Activated naive CD4-positive, alpha-beta T cell treated with anti-CD3 and anti-CD28 coated beads for 36 hours (primary cell): ENCODE measurements at regions not wholly inside any gene's neighbourhood (a gene's known extent, or its start where the extent isn't known, plus 50 kb on each side); places are given as distances from the start of the nearest gene placed in this dataset.
"Not testable (repeated sequence)": the region's sequence is repeated elsewhere in the genome, so short reads cannot be mapped to it uniquely, and the experiment has no call there.

ENCODE experiments used
- CTCF ChIA-PET: fragments of 350-600 bp; sonication (Branson Sonifier 250); formaldehyde crosslinking; loops from one replicate; lab custom pipeline; 2021; ENCODE audit warnings: antibody characterized with exemption; lab: Charles Lee
- DNase-seq: peaks from one replicate; pipeline ENCODE4 v3.0.0-alpha.2; 2020
- H3K27ac Mint-ChIP-seq: one replicate; pipeline ENCODE4 v1.8.0; 2021; ENCODE audit warnings: mild to moderate bottlenecking, mixed read lengths
- H3K27me3 Mint-ChIP-seq: one replicate; pipeline ENCODE4 v1.8.0; 2021; ENCODE audit warnings: low read depth, mixed read lengths
- H3K36me3 Mint-ChIP-seq: one replicate; pipeline ENCODE4 v1.8.0; 2021; ENCODE audit warnings: low read depth, mixed read lengths
- H3K4me1 Mint-ChIP-seq: one replicate; pipeline ENCODE4 v1.8.0; 2021; ENCODE audit warnings: low read depth, mixed read lengths
- H3K4me3 Mint-ChIP-seq: one replicate; pipeline ENCODE4 v1.8.0; 2021; ENCODE audit warnings: mild to moderate bottlenecking, moderate library complexity, mixed read lengths
- H3K9me3 Mint-ChIP-seq: one replicate; pipeline ENCODE4 v1.8.0; 2021; ENCODE audit warnings: mixed read lengths
- intact Hi-C: fragments of 100-400 bp; cut with micrococcal nuclease; formaldehyde crosslinking; loops from one replicate; pipeline ENCODE4 v1.15.1; 2023

DNA sequence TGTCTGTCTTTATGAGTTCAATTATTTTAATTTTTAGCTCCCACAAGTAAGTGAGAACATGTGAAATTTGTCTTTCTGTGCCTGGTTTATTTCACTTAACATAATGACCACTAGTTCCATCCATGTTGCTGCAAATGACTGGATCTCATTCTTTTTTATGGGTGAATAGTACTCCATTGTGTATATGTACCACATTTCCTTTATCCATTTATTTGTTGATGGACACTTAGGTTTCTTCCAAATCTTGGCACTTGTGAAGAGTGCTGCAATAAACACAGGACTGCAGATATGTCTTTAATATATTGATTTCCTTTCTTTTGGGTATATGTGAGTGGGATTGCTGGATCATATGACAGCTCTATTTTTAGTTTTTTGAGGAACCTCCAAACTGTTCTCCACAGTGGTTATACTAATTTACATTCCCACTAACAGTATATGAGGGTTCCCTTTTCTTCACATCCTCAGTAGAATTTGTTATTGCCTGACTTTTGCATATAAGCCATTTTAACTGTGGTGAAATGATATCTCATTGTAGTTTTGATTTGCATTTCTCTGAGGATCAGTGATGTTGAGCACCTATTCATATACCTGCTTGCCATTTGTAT is 139.8 kb upstream of the NEDD9 start:
- H3K9me3 Mint-ChIP-seq, DNase-seq, H3K4me3 Mint-ChIP-seq, H3K27me3 Mint-ChIP-seq, intact Hi-C loops: not testable (repeated sequence)
- peaks cover 30% of the 10 kb centered on the region for H3K36me3 Mint-ChIP-seq
- peak overlapping the region; percentile 25 for H3K27ac Mint-ChIP-seq
- CTCF ChIA-PET = interaction anchor here (0.7 to 1.9 kb wide), 2 partner anchors 10 to 32 kb away, joined by 4 read pairs; no protein-coding TSS in a partner anchor
- peaks cover 77% of the 10 kb centered on the region for H3K4me1 Mint-ChIP-seq

DNA sequence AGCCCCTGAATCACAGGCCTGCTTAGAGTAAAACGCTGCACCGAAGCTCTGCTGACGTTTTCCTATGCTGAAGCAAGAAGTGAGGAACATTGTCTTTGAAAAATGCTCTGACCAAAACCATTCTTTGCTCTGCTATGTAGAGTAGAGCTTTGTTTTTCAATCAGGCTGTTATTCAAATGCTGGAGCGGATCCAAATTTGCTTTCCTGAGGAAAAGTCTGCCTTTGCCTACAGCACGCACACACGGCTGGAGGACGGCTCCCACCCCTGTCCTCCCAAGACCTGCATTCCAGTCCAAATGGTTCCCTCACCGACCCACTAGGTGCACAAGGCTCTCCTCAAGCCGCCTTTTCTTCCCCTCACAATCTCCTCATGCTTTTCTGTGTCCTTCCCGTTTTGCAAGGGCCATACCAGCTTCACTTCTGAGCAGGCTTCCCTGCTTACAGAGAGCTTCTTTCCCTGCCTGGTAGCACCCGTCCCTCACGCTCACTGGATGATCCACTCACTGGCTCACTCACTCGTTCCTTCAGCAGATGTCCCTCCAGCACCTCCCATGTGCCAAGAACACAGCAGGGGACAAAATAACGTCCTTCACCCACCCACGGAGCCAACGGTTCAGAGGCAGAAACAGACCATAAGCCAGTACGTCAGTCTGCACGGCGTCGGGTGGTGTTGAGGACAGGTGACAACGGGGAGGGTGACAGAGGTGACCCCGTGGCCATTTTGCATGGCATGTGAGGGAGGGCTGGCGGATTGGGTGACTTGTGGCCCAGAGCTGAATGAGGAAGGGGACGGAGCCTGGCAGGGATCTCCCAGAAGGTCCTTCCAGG is 137.9 kb upstream of the NEDD9 start:
- DNase-seq = no peak
- Mint-ChIP-seq H3K4me1 (peaks cover 83% of the 10 kb centered on the region), H3K9me3 (no peaks in the 10 kb centered on the region), H3K27ac (no peak overlapping the region), H3K36me3 (peaks cover 20% of the 10 kb centered on the region), H3K4me3 (no peak overlapping the region), H3K27me3 (no peaks in the 10 kb centered on the region)
- CTCF ChIA-PET = interaction anchor here (0.6 to 1.9 kb wide), 2 partner anchors 9 to 125 kb away, joined by 4 read pairs; no protein-coding TSS in a partner anchor
- intact Hi-C loops = no loop called here

- DNase-seq = peak; percentile 64
- H3K9me3 Mint-ChIP-seq = no peaks in the 10 kb centered on the region
- peaks cover 83% of the 10 kb centered on the region for H3K4me1 Mint-ChIP-seq
- H3K36me3 Mint-ChIP-seq = peaks cover 21% of the 10 kb centered on the region
- H3K27me3 Mint-ChIP-seq = no peaks in the 10 kb centered on the region
- CTCF ChIA-PET = interaction anchor here (0.8 to 3.1 kb wide), 4 partner anchors 14 to 127 kb away, joined by 3 to 18 read pairs (median 6); no protein-coding TSS in a partner anchor
- H3K4me3 Mint-ChIP-seq = no peak overlapping the region
- H3K27ac Mint-ChIP-seq = peak overlapping the region; percentile 71
- intact Hi-C loops = loop anchor here (1.0 to 10.0 kb wide), 7 partner anchors 14 to 1986 kb away; partner anchors contain the start of genes SMIM13 and TMEM170B
Measured at GRCh38 chr6:11368760-11369159, 136.3 kb upstream of the NEDD9 start.

DNA sequence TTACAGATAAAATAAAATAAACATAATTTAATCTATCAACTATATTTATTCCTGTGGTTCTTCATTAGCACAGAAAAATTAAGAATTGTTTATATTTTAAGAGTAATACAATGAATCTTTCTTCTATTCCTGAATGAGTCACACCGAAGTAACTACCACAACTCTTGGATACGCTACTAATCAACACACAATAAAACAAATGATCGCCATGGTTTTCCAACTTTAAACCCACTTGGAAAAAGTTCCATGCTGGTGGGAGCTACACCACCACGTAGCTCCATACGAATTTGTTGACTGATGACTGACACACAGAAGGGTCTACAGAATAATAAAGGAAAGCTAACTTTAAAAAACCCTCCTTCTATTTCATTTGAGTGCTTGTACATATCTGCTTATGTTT is 135.8 kb upstream of the NEDD9 start:
- no peak for DNase-seq
- CTCF ChIA-PET = interaction anchor here (0.8 to 3.1 kb wide), 6 partner anchors 10 to 128 kb away, joined by 3 to 18 read pairs (median 6); no protein-coding TSS in a partner anchor

DNA sequence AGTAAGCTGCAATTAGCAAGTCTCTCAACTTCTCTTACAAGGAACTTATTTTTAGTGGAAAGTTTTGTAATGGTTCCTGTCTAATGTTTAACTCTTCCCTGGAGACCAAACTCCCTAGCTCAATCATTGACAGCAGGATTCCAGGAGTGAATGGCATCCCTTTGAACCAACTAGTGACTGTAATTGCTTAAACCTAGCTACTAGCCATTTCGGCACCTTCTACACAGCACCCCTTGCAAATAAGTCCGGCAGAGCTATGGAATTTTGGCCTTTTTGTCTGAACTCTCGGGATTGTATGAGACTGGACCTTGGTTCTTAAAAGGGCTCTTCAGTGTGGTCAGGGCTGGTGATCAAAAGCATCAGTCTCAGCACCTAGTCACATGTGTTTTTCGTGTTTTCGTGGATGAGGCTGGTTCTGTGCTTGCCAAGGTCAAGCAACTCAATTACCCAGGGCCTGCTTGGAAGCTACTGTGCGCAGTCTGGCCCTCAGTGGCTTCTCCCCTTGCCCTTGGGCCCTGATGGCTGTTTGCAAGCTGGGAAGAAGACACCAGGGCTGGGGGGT is 135.3 kb upstream of the NEDD9 start:
- intact Hi-C loops = loop anchor here (1.0 to 10.0 kb wide), 7 partner anchors 15 to 1987 kb away; partner anchors contain the start of genes SMIM13 and TMEM170B
- Mint-ChIP-seq H3K27me3 (no peaks in the 10 kb centered on the region), H3K4me1 (peaks cover 90% of the 10 kb centered on the region), H3K4me3 (no peak overlapping the region), H3K36me3 (peaks cover 23% of the 10 kb centered on the region), H3K27ac (peak overlapping the region; percentile 39), H3K9me3 (no peaks in the 10 kb centered on the region)
- no peak for DNase-seq
- CTCF ChIA-PET = interaction anchor here (0.8 to 3.1 kb wide), 7 partner anchors 11 to 344 kb away, joined by 3 to 18 read pairs (median 6); no protein-coding TSS in a partner anchor

More for the DNA sequence above, 135.8 kb upstream of the NEDD9 start:
- Mint-ChIP-seq H3K36me3 (peaks cover 22% of the 10 kb centered on the region), H3K27ac (no peak overlapping the region), H3K27me3 (no peaks in the 10 kb centered on the region), H3K4me1 (peaks cover 86% of the 10 kb centered on the region), H3K9me3 (no peaks in the 10 kb centered on the region), H3K4me3 (no peak overlapping the region)
- intact Hi-C loops = loop anchor here (1.0 to 10.0 kb wide), 7 partner anchors 14 to 1987 kb away; partner anchors contain the start of genes SMIM13 and TMEM170B

GRCh38 chr6:11366934-11367637 is 134.6 kb upstream of the NEDD9 start:
- no peaks in the 10 kb centered on the region for H3K9me3 Mint-ChIP-seq
- intact Hi-C loops = loop anchor here (1.0 to 10.0 kb wide), 7 partner anchors 49 to 1988 kb away; partner anchors contain the start of genes NEDD9, SMIM13 and TMEM170B
- peaks cover 91% of the 10 kb centered on the region for H3K4me1 Mint-ChIP-seq
- H3K4me3 Mint-ChIP-seq = no peak overlapping the region
- no peak for DNase-seq
- peaks cover 20% of the 10 kb centered on the region for H3K36me3 Mint-ChIP-seq
- no peaks in the 10 kb centered on the region for H3K27me3 Mint-ChIP-seq
- CTCF ChIA-PET = interaction anchor here (0.9 to 3.1 kb wide), 7 partner anchors 12 to 344 kb away, joined by 3 to 18 read pairs (median 6); no protein-coding TSS in a partner anchor
- H3K27ac Mint-ChIP-seq = peak overlapping the region; percentile 67

DNA sequence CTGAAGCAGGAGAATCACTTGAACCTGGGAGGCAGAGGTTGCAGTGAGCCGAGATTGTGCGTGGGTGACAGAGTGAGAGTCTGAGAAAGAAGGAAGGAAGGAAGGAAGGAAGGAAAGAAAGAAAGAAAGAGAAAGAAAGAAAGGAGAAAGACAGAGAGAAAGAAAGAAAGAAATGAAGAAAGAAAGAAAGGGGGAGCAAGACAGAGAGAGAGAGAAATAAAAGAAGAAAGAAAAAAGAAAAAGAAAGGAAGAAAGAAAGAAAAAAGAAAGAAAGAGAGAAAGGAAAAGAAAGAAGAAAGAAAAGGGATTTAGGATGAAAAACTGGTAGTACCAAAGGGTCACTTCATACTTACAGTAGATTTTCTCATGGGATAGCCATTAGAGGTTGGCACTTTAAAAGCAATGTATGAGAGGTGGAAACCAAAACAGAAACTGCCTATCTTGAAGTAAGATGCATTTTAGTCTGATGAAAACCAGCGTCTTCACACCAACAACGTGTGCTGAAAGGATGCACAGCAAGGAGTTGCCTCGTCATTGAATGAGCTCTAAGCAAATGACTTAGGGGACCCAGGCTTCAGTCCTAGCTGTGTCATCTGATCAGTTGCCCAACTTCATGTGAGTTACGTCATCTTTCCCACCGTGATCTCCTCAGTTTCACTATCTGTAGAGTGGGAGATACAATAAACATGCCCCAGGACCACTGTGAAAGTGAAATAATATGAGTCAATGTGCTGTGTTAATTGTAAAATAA is 133.9 kb upstream of the NEDD9 start:
- Mint-ChIP-seq H3K4me3 (peak overlapping the region; percentile 29), H3K4me1 (peaks cover 96% of the 10 kb centered on the region), H3K27me3 (no peaks in the 10 kb centered on the region), H3K27ac (peak overlapping the region; percentile 67), H3K9me3 (peaks cover under 1% of the 10 kb centered on the region), H3K36me3 (peaks cover 24% of the 10 kb centered on the region)
- CTCF ChIA-PET = interaction anchor here (0.9 to 3.1 kb wide), 4 partner anchors 11 to 129 kb away, joined by 4 to 18 read pairs (median 7); no protein-coding TSS in a partner anchor
- DNase-seq = peak; percentile 75
- intact Hi-C loops = loop anchor here (1.0 to 10.0 kb wide), 7 partner anchors 48 to 1988 kb away; partner anchors contain the start of genes NEDD9, SMIM13 and TMEM170B

DNA sequence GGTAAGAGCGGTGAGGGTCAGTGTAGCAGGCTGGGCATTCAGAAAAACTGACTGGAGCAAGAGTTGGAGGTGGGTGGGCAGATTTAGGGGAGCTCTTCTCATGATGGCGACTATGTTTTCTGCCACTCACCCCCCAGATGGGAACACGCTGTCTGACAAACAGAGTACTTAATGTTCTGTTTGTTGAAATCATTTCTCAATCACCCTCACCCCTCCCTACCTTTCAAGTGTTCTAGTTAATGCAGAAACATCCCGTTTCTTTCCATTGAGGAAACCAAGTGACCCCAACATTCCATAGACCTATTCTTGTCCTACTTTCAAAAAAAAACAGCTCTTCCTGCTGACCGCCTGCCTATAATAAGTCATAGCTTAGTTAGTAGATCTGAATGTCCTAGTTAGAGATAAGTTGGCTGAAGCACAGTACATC is 132.5 kb upstream of the NEDD9 start:
- peaks cover 31% of the 10 kb centered on the region for H3K36me3 Mint-ChIP-seq
- intact Hi-C loops = loop anchor here (1.0 to 10.0 kb wide), 12 partner anchors 11 to 1990 kb away; partner anchors contain the start of genes MAK, SMIM13 and TMEM170B
- H3K4me3 Mint-ChIP-seq = no peak overlapping the region
- no peak for DNase-seq
- H3K27ac Mint-ChIP-seq = peak overlapping the region; percentile 2
- H3K27me3 Mint-ChIP-seq = no peaks in the 10 kb centered on the region
- peaks cover 11% of the 10 kb centered on the region for H3K9me3 Mint-ChIP-seq
- peaks cover 97% of the 10 kb centered on the region for H3K4me1 Mint-ChIP-seq
- CTCF ChIA-PET = interaction anchor here (0.9 to 3.6 kb wide), 4 partner anchors 11 to 131 kb away, joined by 3 to 11 read pairs (median 3); no protein-coding TSS in a partner anchor

GRCh38 chr6:11363881-11364576 is 131.6 kb upstream of the NEDD9 start:
- Mint-ChIP-seq H3K4me3 (no peak overlapping the region), H3K36me3 (peaks cover 36% of the 10 kb centered on the region), H3K27ac (peak overlapping the region; percentile 83), H3K9me3 (peaks cover 17% of the 10 kb centered on the region), H3K27me3 (no peaks in the 10 kb centered on the region), H3K4me1 (peaks cover 99% of the 10 kb centered on the region)
- CTCF ChIA-PET = interaction anchor here (0.9 to 3.6 kb wide), 8 partner anchors 10 to 133 kb away, joined by 3 to 11 read pairs (median 3); no protein-coding TSS in a partner anchor
- intact Hi-C loops = loop anchor here (1.0 to 10.0 kb wide), 10 partner anchors 10 to 1991 kb away; partner anchors contain the start of gene MAK
- peak; percentile 87 for DNase-seq

DNA sequence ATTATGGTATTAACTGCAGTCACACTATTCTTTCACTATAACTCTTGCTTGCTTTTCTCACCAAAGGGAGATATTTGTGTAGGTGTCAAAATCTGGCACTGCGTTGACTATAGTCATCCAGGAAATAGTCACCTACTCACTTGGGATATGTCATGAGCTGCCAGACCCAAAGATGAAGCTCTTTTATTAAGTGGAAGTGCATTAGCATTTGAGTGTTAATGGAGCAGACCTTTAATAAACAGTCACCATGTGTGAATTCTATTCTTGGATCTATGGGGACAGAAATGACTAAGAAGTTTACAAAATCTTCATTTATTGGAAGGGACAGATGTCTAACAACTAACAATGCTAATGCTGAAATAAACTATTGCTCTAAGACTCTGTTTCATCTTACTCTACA is 130.1 kb upstream of the NEDD9 start:
- Mint-ChIP-seq H3K27ac (peak overlapping the region; percentile 28), H3K9me3 (peaks cover 17% of the 10 kb centered on the region)

More for the DNA sequence above, 130.1 kb upstream of the NEDD9 start:
- DNase-seq = peak; percentile 42
- Mint-ChIP-seq H3K4me1 (peaks cover 95% of the 10 kb centered on the region), H3K36me3 (peaks cover 46% of the 10 kb centered on the region), H3K27me3 (no peaks in the 10 kb centered on the region), H3K4me3 (no peak overlapping the region)
- intact Hi-C loops = loop anchor here (2.0 to 10.0 kb wide), 3 partner anchors 190 to 1992 kb away; no protein-coding TSS in a partner anchor
- CTCF ChIA-PET = interaction anchor here (1.5 to 3.6 kb wide), 3 partner anchors 8 to 133 kb away, joined by 4 to 11 read pairs (median 9); no protein-coding TSS in a partner anchor
